DMS 273 (cell line): ENCODE measurements at regions not wholly inside any gene's neighbourhood (a gene's known extent, or its start where the extent isn't known, plus 50 kb on each side); places are given as distances from the start of the nearest gene placed in this dataset.

Experiments
- DNase-seq: peaks from one replicate; lab custom pipeline; 2025; ENCODE audit not compliant: unreplicated experiment; lab: John Stamatoyannopoulos, UW

DNA sequence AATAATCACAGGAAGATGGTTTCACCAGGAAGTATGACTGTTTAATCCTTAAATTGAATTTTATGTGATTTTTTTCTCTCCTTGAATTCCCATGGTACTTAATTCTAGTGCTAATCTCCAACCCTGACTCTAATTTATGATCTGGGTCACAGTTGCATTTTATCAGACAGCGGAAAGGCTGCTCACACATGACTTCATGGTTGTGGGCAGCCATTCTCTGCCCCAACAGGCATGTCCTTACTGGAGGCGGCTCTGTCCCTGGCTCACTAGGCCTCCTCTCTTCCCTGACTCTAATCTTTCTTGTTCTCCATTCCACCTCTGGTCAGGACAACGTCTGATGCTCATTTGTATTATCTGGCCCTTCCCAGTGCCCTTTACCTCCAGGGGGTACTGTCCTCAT, 184.4 kb downstream of the CHST1 start:
- no peak for DNase-seq

DNA sequence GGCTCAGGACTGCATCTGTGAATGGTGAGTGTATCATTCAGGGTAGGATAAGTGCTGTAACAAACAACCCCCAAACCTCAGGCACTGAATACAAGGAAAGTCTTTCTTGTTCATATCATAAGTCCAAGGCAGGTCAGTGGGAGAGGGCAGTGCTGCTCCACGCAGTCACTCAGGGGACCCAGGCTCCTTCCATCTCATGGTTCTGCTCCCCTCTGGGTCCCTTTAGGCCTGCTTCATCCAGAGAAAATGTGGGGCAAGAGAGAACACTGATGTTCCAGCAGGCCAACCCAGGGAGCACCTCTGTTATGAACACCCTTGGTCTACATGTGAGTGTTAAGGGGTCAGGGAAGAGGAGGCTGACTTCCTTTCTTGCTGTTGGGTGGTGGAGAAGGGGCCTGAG, 187.8 kb downstream of the CHST1 start:
- no peak for DNase-seq

DNA sequence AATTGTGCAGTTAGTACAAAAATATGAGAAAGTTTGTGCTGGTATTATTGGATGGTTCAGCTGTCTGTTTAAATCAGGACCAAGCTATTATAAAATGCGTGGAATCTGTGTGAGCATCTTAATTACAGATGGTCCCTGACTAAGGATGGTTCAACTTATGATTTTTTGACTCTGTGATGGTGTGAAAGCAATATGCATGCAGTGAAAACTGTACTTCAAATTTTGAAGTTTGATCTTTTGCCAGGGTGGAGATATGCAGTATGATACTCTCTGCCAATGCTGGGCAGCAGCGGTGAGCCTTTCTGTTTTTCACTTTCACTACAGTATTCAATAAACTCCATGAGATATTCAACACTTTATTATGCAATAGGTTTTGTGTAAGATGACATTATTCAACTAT, 189.3 kb downstream of the CHST1 start:
- no peak for DNase-seq

DNA sequence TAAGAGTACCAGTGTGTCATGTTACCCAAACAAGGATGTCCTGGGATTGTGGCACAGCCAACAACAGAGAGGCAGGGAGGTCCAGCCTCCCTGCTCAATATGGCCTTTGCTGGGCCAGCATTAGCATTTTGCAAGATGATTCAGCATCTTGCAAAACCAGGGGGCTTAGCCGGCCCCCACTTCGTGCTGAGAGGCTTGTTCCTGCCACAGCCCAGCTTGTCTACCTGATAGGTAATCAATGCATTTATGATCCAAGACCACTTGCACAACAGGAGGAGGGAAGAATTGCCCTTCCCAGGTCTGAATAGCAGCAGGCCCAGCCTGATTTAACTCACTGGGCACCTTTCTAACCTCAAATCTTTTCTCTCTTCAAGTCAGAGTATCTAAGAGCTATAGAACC, 189.0 kb upstream of the SYT13 start:
- DNase-seq = no peak

DNA sequence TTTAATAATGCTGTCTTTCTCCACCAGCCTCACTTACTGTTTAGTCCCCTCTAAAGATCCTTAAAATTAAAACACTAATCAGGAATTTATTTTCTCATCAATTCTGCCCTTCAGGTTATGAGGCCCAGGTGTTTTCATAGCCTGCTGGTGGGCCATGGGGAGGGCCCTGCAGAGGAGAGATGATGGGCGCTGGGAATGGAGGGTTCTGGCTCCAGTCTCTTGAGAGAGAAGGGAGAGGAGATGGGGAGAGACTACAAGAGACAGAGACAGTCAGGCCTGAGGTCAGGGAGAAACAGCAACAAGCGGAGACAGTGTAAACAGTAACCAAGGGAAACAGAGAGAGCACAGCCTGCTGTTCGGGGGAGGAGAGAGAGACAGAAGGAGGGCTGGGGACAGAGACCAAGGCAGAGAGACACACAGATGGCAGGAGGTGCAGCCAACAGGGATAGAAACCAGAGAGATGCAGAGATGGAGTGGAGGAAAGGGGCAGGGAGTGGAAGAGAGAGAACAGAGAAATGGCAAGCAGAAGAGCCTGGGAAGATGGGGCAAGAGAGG, 187.3 kb upstream of the SYT13 start:
- DNase-seq = peak; percentile 62

DNA sequence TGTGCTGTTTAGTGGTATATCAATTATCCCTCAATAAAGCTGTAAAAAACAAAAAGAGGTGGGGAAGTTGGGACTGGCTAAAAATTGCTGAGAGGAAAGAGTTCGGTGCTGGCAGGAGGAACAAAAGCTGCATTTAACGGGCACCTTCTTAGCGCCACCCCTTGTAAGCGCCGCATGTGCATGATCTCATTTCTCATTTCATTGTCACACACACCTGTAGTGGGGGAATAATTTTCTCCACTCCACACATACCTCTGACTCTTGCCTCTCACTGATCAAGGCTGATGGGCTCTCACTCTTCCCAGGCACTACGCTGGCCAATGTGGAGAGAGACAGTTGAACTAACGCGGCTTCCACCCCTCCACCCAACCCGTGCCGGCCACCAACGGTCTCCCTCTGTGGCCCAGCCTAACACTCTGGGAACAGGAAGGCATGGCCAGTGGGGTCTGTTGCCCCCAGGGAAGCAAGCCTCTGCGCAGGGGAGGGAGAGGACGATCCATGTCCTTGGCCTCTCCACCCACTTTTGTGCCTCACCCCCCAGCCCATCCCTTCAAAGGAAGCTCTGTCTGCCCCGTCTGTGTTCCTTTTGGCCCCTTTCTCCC, 186.7 kb upstream of the SYT13 start:
- DNase-seq = no peak

DNA sequence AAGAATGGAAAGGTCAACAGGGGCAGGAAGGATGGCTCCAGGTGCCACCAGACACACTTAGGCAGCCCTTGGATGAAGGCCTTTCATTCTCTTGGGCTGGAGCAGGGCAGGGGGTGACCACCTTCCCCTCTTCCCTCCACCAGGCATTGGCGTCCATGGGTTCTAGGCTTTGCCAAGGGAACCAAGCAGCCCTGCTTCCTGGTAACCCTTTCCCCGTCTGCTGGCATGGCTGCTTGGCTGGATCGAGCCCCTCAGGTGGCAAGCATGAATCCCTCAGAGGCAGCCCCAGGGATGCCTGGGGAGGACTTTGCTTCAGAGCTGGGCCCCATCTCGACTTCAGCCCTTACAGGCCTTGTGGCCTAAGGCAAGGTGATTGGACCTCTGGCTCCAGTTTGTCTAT, 185.1 kb upstream of the SYT13 start:
- no peak for DNase-seq

DNA sequence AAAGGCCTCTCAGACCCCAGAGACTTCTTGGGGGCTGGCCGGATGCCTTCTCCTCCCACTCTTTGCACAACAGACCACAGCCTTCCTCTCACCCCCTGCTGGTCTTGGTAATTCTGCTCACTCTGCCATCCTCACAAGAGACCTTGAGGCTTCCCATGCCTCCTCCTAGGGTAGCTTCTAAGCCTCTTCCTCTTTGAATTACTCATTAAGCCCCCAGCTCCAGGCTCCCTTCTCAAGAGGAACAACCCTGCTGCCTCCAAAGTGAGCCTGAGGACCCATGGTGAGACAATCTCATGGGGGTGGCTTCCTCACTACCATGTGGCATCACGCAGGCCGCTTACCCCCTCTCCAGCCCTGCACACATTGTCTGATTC, 184.6 kb upstream of the SYT13 start:
- DNase-seq = no peak

DNA sequence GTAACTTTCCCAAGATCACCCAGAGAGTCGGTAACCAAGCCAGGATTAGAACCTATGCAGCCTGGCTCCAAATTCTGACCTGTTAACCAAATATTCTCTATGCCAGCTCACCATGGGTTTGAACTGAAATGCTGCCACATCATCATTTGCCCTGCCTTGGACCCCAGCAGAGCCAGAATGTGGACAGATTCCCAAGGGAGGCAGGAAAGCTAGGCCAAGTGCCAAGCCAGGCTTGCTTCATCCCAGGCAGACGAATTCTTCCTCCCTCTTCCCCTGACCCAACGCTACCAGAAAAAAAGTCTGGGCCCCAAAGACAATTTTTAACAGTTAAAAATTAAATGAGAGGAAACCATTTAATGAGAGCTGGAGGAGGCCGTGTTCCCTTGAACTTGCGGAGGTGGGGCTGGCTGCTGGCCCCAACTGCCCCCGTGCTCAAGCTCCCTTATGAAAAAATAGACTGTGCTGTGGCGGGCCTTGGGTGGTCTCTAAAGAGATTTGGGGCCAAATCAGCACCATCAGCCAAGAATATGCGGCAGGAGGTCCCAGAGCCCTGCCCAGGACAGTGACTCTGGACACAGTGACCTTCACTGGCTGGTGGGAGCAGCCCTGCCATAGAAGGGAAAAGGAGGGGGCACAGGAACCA, 184.1 kb upstream of the SYT13 start:
- peak; percentile 49 for DNase-seq

DNA sequence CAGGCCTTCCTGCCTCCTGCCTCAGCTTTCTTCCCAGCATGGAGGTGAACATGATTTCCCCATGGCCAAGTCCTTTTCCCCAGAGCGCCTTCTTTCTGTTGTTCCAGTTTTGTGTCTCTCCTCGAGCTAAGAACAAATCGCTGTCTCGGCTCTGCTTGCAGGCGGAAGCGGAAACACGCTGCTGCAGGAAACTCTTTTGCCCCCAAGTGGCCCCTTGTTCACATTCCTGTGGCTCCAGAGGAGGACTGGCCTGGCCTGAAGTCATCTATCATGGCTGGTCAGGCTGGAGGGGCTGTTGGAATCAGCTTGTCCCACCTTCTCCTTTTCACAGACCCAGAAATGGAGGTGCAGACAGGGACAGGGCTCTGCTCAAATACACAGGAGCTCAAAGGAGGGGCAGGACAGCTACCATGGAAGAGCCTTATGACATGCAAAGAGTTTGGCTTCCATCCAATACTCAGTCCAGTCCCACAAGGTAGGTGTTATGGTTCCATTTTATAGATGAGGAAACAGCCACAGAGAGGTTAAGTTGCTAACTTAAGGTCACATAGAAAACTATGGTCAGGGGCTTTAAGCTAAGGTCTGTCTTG, 182.2 kb upstream of the SYT13 start:
- no peak for DNase-seq

DNA sequence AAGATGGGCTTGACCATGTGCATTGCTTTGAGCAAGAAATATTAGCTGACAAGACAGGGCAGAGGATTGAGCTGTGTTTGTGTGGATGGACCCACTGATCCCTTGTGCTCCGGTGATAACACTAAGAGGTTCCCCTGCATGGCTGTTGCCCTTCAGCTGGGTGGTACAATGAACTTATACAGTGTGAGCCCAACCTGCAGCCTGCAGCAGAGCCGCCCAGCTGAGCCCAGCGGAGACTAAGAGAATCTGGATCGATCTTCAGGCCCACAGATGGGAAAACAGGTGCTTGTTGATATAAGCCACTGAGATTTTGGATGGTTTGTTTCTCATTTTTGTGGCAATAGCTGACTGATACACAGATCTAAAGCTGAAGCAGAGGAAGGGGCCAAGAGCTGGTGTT, 177.4 kb upstream of the SYT13 start:
- DNase-seq = no peak

DNA sequence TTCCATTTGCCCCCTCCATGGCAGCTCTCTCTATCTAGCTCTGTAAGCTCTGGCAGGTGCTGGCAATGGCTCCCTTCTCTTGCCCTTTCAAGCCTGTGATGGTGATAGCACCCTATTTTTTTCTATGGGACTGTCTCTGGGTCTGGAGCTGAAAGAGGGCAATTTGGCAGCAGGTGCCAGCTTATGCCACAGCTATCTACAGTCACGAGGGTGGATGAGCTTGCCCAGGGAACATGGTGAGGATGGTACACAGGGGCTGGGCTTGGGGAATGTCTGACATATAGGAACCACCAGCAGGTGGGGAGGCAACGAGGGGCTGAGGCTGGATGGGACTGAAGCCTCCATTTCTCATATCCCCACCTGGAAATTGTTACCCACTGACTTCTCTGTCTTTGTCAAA, 175.4 kb upstream of the SYT13 start:
- DNase-seq = no peak

DNA sequence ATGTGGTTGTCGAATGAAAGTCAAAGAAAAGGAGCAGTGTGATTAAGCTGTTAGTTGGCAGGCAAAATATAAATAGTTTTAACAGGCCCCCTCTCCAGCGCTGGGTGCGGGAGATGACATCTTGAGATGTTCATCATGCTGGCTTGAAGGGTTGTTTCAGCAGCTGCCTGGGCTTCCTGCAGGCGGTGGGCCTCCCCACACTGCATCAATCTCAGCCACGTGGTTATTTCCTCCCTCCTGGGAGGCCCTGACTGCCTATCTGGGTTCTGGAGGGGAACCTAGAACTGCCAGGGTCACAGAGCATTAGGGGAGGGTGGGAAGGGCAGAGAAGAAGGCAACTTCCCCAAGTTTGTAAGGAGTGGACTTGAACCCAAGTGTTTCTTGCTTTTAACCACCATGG, 173.3 kb upstream of the SYT13 start:
- no peak for DNase-seq

DNA sequence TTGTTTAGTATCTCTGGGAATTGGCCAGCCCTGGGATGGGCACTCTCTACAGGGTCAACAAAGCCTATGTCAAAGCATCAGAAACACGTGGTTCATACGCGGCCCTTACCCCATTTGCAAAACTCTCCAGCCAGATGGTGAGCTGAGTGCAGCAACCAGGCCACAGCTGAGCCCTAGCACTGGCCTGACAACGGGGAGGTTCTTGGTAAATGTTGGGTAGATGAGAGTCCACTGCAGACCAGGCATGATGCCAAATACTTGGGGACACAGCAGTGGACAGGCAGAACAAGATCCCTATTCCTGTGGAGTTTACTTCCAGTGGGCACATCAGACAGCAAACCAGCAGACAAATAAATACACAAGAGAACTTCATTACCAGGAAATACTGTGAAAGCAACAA, 172.1 kb upstream of the SYT13 start:
- no peak for DNase-seq

DNA sequence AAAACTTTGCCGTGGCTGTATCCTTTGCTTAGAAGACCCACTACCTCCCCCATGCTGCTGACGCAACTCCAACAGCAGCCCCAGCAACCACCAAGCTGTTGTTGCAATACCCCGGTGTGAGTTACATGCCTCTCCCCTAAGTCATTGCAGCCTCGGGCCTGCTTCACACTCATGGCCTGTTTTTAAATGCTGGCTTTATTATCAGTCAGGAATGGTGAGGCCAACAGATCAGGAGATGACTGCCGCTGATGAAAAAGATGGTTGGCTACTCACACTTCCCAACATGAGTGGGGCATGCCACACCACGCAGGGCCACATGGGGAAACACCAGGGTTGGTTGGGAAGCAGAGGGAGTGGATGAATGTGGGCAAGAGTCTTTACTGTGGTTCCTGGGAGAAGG, 171.5 kb upstream of the SYT13 start:
- no peak for DNase-seq

DNA sequence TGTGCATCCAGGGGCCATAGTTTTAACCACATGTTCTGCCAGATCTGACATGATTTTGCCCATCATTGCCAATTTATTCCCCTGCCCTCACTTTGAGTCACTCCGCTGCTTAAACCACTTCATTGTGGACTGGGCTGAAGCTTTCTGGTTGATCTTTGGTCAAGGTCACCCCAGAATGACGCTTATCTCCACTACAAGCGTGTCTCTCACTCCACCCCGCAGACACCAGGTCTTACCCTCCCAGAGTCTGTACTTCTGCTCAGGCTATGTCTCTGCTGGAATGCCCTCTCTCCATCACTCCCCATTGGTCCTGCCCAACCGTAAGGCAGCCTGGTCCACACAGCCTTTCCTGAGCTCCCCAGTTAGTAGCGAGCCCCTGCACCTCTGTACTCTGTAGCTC, 170.5 kb upstream of the SYT13 start:
- no peak for DNase-seq

DNA sequence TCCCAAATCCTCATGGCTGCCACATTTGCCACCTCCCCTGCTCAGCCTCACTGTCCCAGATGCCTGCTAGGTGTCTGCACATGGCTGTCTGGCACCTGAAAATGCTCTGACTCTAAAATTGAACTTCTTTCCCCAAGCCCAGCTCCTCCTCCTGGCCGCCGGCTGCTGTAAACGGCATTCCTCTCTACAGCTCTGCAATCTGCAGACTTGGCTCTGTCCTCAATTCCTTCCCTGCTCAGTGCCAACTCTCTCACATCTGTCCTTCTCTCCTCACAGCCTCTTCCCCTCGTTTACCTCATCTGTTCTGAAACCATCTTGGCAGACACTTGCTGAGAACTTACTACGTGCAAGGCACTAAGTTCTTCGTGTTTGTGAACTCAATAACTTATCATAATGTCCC, 169.4 kb upstream of the SYT13 start:
- peak; percentile 31 for DNase-seq

DNA sequence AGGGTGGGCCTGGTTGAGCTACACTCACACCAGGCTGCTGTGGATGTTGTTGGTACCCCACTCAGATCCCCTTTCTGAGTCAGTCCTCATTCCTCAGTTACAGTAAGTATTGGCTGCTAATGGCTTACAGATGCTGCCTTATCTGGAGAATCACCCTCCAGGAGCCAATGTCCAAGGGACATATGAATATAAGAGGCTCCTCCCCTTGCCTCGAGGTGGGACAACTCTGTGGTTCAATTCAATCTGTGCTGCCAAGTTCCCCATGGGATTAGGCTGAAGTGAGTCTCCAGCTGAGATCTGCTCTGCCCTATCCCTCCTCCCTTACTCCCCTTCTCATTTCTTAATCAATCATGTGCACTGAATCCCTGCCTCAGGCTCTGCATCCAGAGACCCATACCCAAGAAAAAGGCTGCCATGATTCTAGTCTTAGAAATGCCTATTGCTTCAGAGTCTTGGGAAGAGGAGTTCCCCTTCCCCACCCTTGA, 168.8 kb upstream of the SYT13 start:
- DNase-seq = no peak

DNA sequence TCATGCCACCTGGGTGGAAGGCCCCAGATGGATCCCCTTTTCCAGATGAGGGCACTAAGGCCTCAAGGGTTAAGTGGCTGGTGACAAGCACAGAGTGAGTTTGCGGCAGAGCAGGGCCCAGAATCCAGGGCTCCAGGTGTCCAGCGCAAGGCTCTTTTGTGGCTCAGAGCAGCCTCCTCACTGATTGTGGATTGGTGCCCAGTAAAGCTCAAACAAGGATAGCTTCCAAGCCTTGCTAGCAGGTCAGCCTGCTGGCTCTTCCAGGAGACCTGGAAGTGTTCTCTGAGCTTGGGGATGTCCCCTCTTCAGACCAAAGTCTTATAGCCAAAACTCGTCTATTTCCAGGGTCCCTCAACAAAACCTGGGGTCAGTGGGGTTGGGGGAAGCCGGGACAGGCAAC, 167.6 kb upstream of the SYT13 start:
- no peak for DNase-seq

DNA sequence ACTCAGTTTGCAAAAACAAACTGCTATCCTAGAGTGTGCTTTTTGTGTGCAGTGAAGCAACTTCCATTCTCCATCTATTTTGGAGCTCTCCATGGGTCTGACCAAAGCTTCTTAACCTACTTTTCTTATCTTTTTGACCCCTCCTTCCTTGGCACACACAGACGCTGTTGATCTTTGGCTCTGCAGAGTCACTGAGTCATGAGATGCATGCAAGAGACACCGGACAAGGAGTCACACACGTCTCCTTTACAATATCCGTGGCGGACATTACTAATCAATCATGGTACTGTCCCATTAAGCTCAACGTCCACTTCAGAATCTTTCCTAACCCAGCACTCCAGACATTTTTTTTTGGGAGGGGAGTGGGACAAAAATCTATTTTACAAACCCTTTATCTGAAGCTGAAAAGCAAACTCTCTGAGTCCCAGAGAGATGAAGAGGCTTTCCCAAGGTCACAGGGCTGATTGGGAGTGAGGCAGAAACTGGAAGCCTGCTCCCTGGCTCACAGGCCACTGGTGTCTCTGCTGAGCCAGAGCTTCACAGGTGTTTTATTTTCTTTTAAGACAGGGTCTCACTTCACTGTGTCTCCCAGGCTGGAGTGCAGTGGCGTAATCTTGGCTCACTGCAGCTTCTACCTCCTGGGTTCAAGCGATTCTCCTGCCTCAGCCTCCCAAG, 165.8 kb upstream of the SYT13 start:
- DNase-seq = no peak

DNA sequence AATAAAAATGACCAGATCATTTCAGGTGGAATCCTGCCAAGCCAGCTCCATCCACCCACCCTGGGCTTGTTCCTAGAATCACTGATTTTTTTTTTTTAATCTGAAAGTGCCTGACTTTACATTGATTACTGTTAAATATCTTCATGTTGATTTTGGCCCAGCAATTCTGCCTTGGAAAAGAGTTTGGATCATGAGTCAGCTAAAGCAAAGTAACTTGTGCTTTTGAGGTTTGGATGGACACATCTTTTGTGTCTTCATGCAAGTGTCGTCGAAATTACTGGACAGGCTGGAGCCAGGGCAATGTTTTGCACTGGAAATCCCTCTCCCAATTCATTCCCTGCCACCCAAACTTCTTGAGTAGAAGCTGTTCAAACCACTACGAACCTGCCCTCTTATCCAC, 164.0 kb upstream of the SYT13 start:
- DNase-seq = no peak

DNA sequence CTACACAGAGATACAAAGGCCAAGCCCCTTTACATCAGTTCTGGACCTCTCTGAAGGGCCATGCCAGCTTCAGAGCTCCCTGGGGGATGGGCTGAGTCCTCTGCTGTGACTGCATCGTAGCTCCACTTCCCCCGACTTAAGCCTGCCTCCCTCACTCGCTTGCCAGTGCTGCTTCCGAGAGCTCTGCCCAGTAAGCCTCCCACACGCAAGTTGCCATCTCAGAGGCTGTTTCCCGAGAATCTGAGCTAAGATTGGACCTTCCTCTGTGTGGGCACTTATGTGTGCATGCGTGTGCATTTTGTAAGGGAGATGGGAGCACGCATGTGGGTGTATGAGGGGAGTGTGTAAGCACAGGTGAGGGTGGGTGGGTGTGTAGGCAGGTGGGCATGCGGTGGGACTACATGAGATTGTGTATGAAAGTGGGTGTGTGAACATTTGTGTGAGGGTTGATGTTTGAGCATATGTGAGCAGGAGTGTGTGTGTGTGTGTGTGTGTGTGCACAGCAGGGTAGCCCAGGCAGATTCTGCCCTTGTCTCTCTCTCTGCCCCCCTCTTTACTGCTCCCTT, 163.0 kb upstream of the SYT13 start:
- DNase-seq = no peak
